Gastroesophageal sphincter (tissue), 3 donors: ENCODE measurements at regions not wholly inside any gene's neighbourhood (a gene's known extent, or its start where the extent isn't known, plus 50 kb on each side); places are given as distances from the start of the nearest gene placed in this dataset.

Source experiments
- CTCF ChIP-seq, 4 experiments: fragments of 200-600 bp in 2 of 4; fragments of 450-650 bp in 2 of 4; sonication (generic) in 1 of 4; IDR thresholded peaks; one replicate each; pipeline ENCODE4 v1.5.1; 2017 to 2019; ENCODE audit warnings: antibody characterized with exemption in 4 of 4, mild to moderate bottlenecking in 2 of 4, moderate library complexity in 2 of 4
- EP300 ChIP-seq: sonication (generic); formaldehyde crosslinking; IDR thresholded peaks from one replicate; pipeline ENCODE4 v1.6.1; 2017; ENCODE audit warnings: antibody characterized with exemption, mild to moderate bottlenecking
- POLR2A ChIP-seq, 2 donors: fragments of 450-650 bp; IDR thresholded peaks; one replicate each; pipeline ENCODE4 v1.6.1; 2017; ENCODE audit warnings: antibody characterized with exemption in 2 of 2, mild to moderate bottlenecking in 2 of 2, moderate library complexity in 1 of 2
- POLR2AphosphoS5 ChIP-seq: sonication (generic); formaldehyde crosslinking; IDR thresholded peaks from one replicate; pipeline ENCODE4 v1.6.1; 2017; ENCODE audit warnings: antibody characterized with exemption

GRCh38 chr5:153903321-153903720, 135.4 kb downstream of the FAM114A2 start:
- TF ChIP-seq CTCF (IDR thresholded peaks at IDR 0.05): no peak
- TF ChIP-seq POLR2A (IDR thresholded peaks at IDR 0.05): no peak
- TF ChIP-seq EP300: no peak
- no peak for TF ChIP-seq POLR2AphosphoS5
